ENCODE measurements at regions not wholly inside any gene's neighbourhood (a gene's known extent, or its start where the extent isn't known, plus 50 kb on each side); places are given as distances from the start of the nearest gene placed in this dataset.
A peak's percentile ranks its signal among the peaks of the same experiment; 100 is the strongest.

GRCh38 chr20:22366631-22367030, 217.7 kb downstream of the FOXA2 start:
- DNase-seq, result no peak

- DNase-seq, result no peak
Measured at GRCh38 chr20:22354647-22355046, 229.7 kb downstream of the FOXA2 start.

- DNase-seq, result no peak
Measured at GRCh38 chr20:22353586-22353985, 230.8 kb downstream of the FOXA2 start.

- DNase-seq, result no peak
Measured at GRCh38 chr20:22352019-22352418, 232.4 kb downstream of the FOXA2 start.

- DNase-seq, result no peak
Measured at GRCh38 chr20:22350624-22351023, 233.7 kb downstream of the FOXA2 start.

- no peak for DNase-seq
Measured at GRCh38 chr20:22348010-22348409, 236.4 kb downstream of the FOXA2 start.

- no peak for DNase-seq
Measured at GRCh38 chr20:22346716-22347115, 237.7 kb downstream of the FOXA2 start.

- no peak for DNase-seq
Measured at GRCh38 chr20:22343612-22344011, 240.8 kb downstream of the FOXA2 start.

- no peak for DNase-seq
Measured at GRCh38 chr20:22342410-22342809, 242.0 kb downstream of the FOXA2 start.

- no peak for DNase-seq
Measured at GRCh38 chr20:22341508-22341907, 242.9 kb downstream of the FOXA2 start.

GRCh38 chr20:22339946-22340345, 244.4 kb downstream of the FOXA2 start:
- no peak for DNase-seq

- peak; percentile 16 for DNase-seq
Measured at GRCh38 chr20:22339091-22339881, 245.1 kb downstream of the FOXA2 start.

GRCh38 chr20:22338140-22338708, 246.1 kb downstream of the FOXA2 start:
- no peak for DNase-seq

- no peak for DNase-seq
Measured at GRCh38 chr20:22335210-22335609, 249.2 kb downstream of the FOXA2 start.

- DNase-seq, result peak; percentile 33
Measured at GRCh38 chr20:22333885-22334545, 250.4 kb downstream of the FOXA2 start.

GRCh38 chr20:22324505-22324904, 259.9 kb downstream of the FOXA2 start:
- no peak for DNase-seq

- DNase-seq, result no peak
Measured at GRCh38 chr20:22322513-22322912, 261.9 kb downstream of the FOXA2 start.

GRCh38 chr20:22321191-22321590, 263.2 kb downstream of the FOXA2 start:
- DNase-seq, result no peak

GRCh38 chr20:22320245-22320915, 264.0 kb downstream of the FOXA2 start:
- DNase-seq, result no peak

- no peak for DNase-seq
Measured at GRCh38 chr20:22315771-22316170, 268.6 kb downstream of the FOXA2 start.

- no peak for DNase-seq
Measured at GRCh38 chr20:22315073-22315472, 269.3 kb downstream of the FOXA2 start.

GRCh38 chr20:22312744-22313346, 271.5 kb downstream of the FOXA2 start:
- DNase-seq, result no peak

GRCh38 chr20:22308934-22309333, 275.4 kb downstream of the FOXA2 start:
- DNase-seq, result no peak

Data from NK-92 treated with Interleukin-12 subunit alpha and Interleukin-12 subunit beta, amount 100 ng/mL, for 24 hours (cell line).